IPS-NIHi11 (cell line): ENCODE measurements at regions not wholly inside any gene's neighbourhood (a gene's known extent, or its start where the extent isn't known, plus 50 kb on each side); places are given as distances from the start of the nearest gene placed in this dataset.
A peak's percentile ranks its signal among the peaks of the same experiment; 100 is the strongest.
"Not testable (repeated sequence)": the region's sequence is repeated elsewhere in the genome, so short reads cannot be mapped to it uniquely, and the experiment has no call there.

Experiments
- DNase-seq: peaks from one replicate; pipeline ENCODE4 v3.0.0; 2012; ENCODE audit warnings: mixed read lengths, low spot score

- no peak for DNase-seq
Measured at GRCh38 chr6:102907181-102907580, 1513.7 kb downstream of the GRIK2 start.

DNA sequence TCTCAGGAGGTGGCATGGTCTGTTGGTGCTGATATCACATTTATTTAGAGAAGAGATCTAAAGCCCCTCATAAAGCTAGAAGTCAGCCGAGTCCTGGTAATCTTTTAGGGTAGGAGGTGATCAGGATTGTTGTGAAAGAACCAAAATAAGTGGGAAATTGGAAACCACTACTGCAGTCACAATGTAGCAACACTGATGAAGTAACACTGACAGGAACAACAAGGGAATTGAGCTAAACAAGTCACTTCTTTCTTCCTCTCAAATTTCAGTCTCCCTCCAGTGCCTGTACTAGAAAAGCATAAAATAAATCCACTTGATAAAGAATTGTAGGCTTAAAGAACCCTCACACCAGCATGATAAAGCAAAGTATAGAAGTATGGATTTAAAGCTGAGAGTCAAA lies 1509.0 kb downstream of the GRIK2 start:
- DNase-seq: no peak

DNA sequence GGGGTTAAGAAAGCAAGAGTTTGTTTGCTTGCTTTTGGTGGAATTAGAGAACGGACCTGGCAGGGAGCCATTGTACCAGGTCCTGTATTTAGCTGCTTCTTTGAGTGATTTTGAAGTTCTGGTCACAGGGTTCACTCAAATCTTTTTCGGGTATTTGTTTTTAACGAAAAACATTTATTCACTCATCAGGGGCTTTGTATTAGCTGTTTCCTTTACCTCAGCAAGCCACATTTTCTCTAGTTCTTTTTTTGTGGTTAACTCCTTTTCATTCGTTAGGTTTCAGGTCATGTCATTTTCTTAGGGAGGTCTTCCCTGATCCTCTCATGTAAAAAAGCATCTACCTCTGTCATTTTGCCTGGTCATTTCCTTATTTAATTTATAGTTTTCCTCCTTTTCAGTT lies 1502.2 kb downstream of the GRIK2 start:
- DNase-seq: no peak

GRCh38 chr6:102885165-102885564 lies 1491.7 kb downstream of the GRIK2 start:
- no peak for DNase-seq

GRCh38 chr6:102853249-102853955 lies 1459.9 kb downstream of the GRIK2 start:
- no peak for DNase-seq

DNA sequence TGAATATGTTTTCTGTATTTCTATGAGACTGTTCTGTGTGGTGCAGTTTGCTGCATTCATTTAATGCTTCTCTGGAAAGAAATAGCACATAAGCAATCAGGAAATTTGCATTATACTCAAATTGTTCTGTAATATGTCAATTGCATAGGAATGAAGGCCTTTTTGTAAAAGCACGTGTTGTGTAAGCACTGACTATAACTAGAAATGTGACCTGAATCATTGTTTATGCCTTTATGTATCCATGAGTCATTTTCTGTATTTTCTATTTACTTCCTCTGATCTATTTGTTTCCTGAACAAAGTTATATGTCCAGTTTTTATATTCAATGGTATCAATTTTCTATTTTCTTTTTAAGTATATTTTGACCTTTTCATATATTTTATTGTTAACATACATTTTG lies 1455.3 kb downstream of the GRIK2 start:
- no peak for DNase-seq

DNA sequence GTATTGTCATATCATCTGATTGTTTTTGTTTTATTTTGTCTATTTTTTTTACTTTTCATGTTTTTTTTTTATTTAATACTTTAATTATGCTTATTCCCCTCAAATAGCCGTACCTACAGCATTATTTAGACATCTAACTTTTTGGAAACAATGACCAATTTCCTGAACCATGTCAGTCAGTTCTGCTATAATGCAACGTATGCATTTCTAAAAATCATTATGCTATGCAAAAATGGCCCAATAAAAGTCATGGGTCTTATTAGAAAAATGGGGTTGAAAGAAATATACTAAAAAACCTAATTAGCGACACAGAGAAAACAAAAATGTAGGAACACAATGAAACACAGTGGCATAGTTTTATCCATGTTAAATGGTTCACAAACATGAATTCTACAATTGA lies 1454.7 kb downstream of the GRIK2 start:
- no peak for DNase-seq

DNA sequence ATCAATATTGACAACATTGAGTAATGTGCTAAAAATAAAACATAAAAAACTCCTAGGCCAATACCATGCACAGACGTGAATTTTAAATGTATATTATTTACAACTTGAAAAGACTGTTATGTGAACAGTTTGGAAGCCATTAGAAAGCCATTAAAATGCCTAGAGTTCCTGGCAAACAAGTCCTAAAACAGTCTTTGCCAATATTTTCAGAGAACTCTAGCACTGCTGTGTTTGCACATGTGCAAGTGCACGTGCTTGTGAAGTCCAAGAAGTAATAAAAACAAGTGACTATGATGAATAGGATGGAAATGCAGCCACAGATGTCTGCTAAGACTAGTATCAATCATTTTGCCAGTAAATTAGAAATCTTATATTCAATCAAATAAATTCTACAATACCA lies 1447.6 kb downstream of the GRIK2 start:
- DNase-seq: no peak

GRCh38 chr6:102832021-102832420 lies 1438.5 kb downstream of the GRIK2 start:
- no peak for DNase-seq

- no peak for DNase-seq
Measured at GRCh38 chr6:102820098-102820497, 1426.6 kb downstream of the GRIK2 start.

DNA sequence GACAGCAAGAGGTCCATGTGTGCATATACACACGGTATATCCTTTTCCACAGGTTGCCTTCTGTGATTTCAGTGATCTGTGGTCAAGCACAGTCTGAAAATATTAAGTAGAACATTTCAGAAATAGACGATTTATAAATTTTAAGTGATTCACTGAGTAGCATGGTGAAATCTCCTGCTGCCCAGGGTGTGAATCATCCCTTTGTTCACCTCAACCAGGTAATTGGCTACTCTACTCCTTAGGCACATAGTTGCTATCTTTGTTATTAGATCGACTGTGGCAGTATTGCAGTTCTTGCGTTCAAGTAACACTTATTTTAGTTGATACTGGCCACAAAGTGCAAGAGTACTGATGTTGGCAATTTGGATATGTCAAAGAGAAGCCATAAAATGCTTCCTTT lies 1421.7 kb downstream of the GRIK2 start:
- DNase-seq: no peak

GRCh38 chr6:102813489-102814275 lies 1420.2 kb downstream of the GRIK2 start:
- DNase-seq: peak; percentile 3

- DNase-seq: no peak
Measured at GRCh38 chr6:102812242-102812641, 1418.7 kb downstream of the GRIK2 start.

DNA sequence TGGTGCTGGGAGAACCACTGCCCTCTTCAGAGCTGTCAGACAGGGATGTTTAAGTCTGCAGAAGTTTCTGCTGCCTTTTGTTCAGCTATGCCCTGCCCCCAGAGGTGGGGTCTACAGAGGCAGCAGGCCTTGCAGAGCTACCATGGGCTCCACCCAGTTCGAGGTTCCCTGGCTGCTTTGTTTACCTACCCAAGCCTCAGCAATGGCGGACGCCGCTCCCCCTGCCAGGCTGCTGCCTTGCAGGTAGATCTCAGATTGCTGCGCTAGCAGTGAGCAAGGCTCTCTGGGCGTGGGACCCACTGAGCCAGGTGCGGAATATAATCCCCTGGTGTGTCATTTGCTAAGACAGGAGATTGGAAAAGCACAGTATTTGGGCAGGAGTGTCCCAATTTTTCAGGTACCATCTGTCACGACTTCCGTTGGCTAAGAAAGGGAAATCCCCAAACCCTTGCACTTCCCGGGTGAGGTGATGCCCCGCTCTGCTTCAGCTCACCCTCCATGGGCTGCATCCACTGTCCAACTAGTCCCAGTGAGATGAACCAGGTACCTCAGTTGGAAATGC lies 1415.5 kb downstream of the GRIK2 start:
- DNase-seq: not testable (repeated sequence)

- no peak for DNase-seq
Measured at GRCh38 chr6:102799051-102799450, 1405.5 kb downstream of the GRIK2 start.

GRCh38 chr6:102798636-102799035 lies 1405.1 kb downstream of the GRIK2 start:
- DNase-seq: peak; percentile 53

DNA sequence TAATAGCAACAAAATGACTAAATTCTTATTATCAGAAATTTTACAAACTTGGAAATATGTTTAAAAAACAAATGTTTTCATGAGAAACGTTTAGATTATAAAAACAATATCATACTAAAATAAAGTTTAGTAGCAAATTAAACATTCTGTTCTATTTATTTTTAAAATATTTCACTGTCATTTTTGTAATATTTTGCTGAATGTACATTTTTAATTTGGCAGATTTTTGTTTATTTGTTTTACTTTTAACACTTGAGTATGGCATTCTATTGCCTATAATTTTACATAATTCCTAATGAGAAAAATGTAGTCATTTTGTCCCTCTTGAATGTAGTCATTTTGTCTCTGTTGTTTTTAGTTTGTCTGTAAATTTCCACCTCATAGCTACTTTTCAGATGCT lies 1400.2 kb downstream of the GRIK2 start:
- no peak for DNase-seq

GRCh38 chr6:102774326-102774725 lies 1380.8 kb downstream of the GRIK2 start:
- no peak for DNase-seq

- no peak for DNase-seq
Measured at GRCh38 chr6:102773636-102774035, 1380.1 kb downstream of the GRIK2 start.

GRCh38 chr6:102766963-102767362 lies 1373.5 kb downstream of the GRIK2 start:
- DNase-seq: no peak

DNA sequence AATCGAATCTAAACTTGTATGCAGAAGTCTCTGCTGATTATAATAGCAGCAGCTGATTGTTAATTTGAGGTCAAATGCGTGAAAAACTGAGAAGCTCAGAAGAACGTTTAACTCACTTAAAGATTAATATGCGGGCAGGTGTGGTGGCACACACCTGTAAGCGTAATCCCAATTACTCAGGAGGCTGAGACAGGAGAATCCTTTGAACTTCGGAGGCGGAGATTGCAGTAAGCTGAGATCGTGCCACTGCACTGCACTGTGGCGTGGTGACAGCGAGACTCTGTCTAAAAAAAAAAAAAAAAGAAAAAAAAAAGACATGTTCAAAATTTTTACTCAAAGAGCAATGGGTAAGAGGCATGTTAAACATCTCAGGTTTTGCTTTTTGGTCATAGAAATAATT lies 1370.8 kb downstream of the GRIK2 start:
- DNase-seq: no peak

- no peak for DNase-seq
Measured at GRCh38 chr6:102763891-102764290, 1370.4 kb downstream of the GRIK2 start.

- DNase-seq: no peak
Measured at GRCh38 chr6:102761872-102762271, 1368.4 kb downstream of the GRIK2 start.
